NOMO-1 (cell line): ENCODE measurements at regions not wholly inside any gene's neighbourhood (a gene's known extent, or its start where the extent isn't known, plus 50 kb on each side); places are given as distances from the start of the nearest gene placed in this dataset.
"Not testable (repeated sequence)": the region's sequence is repeated elsewhere in the genome, so short reads cannot be mapped to it uniquely, and the experiment has no call there.

Experiments
- DNase-seq, 2 experiments: peaks; one replicate each; lab custom pipeline; 2025; ENCODE audit not compliant: unreplicated experiment in 2 of 2; lab: John Stamatoyannopoulos, UW

DNA sequence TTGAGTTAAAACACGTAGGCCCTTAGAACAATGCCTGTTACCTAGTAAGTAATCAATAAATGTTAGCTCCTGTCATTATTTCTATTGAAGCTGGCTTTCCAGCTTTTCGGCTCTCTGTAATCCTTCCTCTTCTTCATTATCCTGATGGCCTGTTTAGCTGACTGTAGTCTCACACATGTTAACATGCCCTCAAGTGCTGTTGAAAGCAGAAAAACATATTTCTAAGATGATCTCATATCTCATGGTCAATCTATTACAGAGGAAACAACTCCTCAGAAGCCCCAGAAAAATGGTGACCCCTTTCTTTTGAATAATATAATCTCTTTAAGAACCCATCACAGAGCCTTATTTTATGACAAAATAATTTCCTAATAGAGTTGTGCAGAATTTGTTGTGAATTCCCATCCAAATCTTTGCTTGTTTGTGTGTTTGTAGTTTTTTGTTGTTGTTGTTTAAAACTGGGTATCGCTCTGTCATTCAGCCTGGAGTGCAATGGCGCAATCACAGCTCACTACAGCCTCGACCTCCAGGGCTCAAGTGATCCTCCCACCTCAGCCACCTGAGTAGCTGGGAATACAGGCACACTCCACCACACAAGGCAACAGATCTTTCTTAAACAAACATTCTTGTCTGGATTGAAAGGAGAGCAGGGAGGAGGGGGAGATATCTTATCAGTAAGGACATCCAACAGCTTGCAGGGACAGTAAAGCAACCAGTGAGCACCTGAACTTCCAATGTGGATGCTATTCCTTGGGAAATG lies 242.5 kb upstream of the CAND1 start:
- no peak for DNase-seq

GRCh38 chr12:67028529-67028928 lies 240.6 kb upstream of the CAND1 start:
- DNase-seq = no peak

GRCh38 chr12:67034110-67034879 lies 234.9 kb upstream of the CAND1 start:
- no peak for DNase-seq

DNA sequence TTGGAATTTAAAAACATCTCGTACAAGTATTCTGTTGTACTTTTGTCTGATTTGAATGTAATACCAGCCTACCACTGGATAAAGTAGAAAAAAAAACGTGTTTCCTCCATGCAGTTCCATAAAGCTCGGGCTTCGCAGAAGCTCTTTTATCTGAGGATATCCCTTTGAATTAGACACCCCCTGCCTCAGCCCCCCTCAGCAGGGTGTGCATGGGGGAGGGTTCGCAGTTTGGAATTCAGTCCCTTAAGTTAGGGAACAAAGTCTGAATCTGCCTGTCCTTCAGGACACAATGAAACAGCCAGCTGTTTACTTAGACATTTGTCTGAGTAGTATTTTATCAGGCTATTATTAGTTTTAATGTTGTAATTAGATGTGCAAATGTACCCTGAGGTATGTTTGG lies 234.0 kb upstream of the CAND1 start:
- DNase-seq = no peak

- no peak for DNase-seq
These were observed 230.7 kb upstream of the CAND1 start for GRCh38 chr12:67038486-67038885.

DNA sequence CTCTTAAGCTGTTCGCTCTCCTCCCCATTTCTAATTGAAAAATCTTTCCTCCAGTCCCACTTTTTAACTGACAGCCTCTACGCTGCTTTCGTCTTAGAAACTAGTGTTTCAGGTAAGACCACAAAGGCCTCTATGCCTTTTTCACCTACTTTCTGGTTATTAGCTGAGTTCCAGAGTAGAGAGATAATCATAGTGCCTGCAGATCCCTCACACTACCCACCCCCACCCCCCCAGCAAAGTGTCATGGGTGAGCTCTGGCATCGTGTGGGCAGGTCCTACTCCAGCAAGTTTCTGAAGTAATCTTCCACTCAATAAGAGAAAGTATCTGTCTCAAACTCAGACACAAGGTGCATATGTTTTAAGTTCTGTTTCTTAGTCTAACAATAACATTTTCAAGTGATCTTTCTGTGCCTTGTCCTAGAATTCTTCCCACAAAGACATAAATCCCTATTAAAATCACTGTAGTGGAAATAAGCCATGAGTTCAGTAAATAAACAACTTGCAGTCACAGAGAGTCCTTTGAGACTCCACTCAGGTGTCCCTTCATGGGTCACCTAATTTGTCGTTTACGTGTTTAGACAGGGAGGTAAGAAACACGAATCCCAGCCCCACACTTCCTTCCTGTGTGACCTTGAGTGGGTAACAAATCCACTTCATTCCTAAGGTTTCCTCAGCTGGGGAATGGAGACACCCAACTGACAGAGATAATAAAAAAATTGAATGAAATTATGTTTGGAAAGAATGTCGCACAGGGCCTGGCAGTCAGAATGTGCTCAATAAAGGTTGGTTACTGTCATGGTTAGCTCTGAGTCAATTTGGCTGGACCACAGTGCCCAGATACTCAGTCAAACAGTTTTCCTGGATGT lies 228.9 kb upstream of the CAND1 start:
- DNase-seq = no peak

DNA sequence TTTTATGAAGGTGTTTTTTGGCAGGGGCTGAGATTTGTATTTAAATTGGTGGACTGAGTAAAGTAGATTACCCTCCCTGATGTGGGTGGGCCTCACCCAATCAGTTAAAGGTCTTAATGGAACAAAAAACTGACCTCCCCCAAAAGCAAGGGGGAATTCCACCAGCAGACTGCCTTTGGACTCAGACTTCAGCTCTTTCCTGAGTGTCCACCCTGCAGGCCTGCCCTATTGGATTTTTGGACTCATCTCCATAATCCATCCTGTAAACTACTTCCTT lies 228.4 kb upstream of the CAND1 start:
- DNase-seq = no peak

DNA sequence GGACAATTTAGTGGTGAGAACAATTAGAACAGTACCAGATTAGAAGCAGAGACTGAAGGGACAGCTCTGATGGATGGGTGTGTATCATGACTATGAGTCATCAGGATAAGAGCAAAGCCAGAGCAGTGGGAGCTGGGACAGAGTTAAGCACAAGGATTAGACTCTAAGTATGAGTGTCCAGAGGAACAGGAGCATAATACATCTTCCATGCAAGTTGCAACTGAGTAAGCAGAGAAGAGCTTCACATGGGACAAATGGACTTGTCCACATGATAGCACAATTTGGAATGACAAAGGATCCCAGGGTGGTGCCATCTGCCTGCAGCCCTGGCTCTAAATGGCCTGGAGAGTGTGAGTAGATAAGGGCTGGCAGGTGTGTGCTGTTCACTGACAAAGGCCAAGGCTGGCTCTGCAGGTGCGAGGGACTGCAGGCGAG lies 226.4 kb upstream of the CAND1 start:
- DNase-seq = no peak

DNA sequence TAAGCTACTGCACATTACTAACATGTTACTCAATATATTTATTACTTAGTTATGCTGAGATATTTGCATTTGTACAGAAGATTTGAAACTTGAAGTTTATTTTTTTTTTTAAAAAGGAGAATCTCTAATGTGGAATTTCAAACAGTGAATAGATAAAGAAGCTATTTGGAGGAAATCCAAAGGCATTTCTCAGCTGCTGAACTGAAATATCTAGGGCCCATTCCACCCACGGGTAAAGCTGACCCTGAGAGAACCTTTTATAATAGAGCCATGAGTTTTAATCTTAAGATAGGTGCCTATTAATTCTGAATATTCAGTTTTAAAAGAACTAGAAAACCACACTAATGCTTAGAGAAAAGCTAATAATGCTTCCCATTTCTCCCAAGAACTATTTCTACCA lies 225.4 kb upstream of the CAND1 start:
- no peak for DNase-seq

DNA sequence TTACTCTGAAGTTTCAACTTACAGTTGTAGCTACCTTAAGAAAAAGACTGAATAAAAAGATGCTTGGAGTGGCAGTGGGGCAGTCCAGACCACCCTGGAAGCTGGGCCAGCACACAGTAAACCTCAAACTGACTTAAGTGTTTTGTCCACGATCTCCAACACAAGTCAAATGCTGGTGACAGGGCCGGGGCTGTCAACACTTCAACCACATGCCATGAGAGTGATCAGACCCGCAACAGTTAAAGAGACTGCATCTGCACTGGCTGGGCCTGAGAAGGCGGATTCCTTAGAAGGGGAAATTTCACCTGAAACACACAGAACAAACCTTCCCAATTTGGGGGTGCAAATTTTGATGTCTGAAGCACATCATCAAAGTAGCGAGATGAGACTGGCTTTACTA lies 223.5 kb upstream of the CAND1 start:
- no peak for DNase-seq

GRCh38 chr12:67046062-67046461 lies 223.1 kb upstream of the CAND1 start:
- no peak for DNase-seq

GRCh38 chr12:67047634-67048033 lies 221.5 kb upstream of the CAND1 start:
- DNase-seq = no peak

- DNase-seq = no peak
These were observed 220.8 kb upstream of the CAND1 start for GRCh38 chr12:67048371-67048770.

DNA sequence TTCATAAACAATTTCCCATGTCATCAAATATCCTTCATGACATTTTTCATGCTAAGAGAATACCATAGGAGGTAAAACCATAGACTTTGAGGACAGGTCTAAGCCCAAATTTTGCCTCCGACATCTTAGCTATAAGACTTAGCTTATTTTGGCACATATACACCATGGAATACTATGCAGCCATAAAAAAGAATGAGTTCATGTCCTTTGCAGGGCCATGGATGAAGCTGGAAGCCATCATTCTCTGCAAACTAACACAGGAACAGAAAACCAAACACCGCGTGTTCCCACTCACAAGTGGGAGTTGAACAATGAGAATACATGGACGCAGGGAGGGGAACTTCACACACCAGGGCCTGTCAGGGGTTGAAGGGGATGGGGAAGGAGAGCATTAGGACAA lies 220.0 kb upstream of the CAND1 start:
- not testable (repeated sequence) for DNase-seq

DNA sequence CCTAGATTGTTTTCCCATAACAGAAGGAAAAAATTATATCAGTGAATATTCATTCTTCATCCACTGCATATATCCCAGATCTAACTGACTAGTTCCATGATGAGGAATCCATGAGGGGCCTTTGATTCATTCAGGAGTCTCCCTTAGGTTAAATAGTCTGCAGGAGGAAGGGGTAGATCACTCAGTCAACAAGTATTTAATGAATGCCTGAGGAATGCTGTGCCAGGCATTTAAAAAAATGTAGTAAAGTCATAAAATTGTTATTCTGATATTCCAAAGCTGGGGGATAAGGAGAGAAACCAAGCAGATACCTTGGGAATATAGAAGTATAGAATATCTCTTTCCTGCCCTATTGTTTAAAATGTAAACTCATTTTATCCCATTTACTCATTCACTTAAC lies 216.2 kb upstream of the CAND1 start:
- no peak for DNase-seq

GRCh38 chr12:67056329-67056728 lies 212.8 kb upstream of the CAND1 start:
- no peak for DNase-seq

- DNase-seq = no peak
These were observed 212.1 kb upstream of the CAND1 start for GRCh38 chr12:67057072-67057471.

- DNase-seq = no peak
These were observed 207.0 kb upstream of the CAND1 start for GRCh38 chr12:67062193-67062592.

DNA sequence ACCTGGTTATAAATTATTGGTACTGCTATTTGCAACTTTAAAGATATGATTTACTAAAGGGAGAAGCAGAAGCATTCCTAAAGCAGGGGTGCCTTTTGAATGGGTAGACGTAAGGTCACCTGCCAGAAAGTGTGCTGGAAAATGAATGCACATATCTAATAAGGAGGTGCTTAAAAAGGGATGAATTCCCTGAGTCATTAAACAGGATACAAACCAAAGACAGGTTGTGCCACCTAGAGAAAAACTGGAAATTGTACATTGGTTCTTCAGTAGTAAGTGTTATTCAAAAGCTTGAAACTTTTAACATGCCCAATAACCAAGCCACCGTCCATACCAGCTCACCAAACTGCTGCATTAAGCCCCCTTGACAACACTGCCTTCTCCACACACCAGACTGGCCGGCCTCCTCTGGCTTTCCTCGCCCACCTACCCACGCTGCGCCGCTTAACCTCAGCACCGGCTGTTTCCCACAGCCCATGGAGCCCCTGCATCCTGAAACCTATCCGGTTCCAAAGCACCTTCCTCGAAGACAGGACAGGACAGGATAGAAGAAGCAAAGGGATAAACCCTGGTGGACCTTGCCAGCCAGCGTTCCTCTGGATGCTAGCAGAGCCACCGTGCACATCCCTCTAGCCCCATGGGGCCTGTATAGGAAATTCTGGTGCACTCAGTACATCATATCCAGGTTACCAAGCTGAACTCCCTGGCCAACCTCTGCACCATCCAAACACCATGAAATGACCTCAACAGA lies 201.5 kb upstream of the CAND1 start:
- DNase-seq = no peak

DNA sequence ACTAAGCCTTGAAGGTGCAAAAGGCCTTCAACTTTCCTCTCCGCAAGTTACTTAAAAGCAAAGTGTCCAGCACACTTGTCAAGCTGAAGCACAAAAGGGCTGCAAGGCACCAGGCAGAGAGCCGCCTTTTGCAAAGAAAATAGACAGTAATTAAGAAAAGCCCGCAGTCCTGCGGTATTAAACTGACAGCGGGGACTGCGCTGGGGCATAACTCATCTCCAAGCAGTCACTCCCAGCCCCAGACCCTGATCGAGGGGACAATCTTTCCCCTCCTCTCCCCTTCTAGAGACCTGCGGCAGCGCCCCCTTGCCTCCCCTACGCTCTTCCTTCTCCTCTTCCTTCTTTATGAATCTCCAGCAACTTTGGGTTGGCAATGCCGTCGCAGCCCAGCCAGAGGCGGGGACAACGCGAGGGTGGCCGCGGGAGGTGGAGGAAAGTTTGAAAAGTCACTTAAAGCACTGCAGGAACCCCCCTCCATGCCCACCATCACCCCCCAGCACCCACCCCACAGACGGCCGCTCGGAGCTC lies 200.9 kb upstream of the CAND1 start:
- peak; percentile 1 to 60 for DNase-seq
